ENCODE measurements at regions not wholly inside any gene's neighbourhood (a gene's known extent, or its start where the extent isn't known, plus 50 kb on each side); places are given as distances from the start of the nearest gene placed in this dataset.
A peak's percentile ranks its signal among the peaks of the same experiment; 100 is the strongest.

DNA sequence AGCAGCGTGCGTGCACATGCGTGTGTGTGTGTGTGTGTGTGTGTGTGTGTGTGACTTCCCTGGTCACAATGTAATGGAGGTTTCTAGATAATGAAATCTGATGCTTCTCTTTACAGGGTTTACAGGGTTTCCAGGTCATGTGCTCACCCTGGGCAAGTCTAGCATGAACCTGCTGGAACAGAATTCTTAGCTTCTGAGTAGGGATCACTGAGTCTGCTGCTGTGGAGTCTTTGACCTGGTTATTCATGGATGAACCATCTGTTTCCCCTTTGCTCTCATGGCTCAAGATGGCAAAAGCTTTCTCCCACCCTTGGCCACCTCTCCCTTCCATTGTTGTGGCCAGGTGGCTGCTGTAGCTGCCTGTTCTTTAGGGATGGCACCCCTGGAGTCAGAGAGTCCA lies 111.6 kb upstream of the SHB start:
- H3K36me3 ChIP-seq (ENCODE audit: insufficient read depth, low read length): no peaks in the 10 kb centered on the region

DNA sequence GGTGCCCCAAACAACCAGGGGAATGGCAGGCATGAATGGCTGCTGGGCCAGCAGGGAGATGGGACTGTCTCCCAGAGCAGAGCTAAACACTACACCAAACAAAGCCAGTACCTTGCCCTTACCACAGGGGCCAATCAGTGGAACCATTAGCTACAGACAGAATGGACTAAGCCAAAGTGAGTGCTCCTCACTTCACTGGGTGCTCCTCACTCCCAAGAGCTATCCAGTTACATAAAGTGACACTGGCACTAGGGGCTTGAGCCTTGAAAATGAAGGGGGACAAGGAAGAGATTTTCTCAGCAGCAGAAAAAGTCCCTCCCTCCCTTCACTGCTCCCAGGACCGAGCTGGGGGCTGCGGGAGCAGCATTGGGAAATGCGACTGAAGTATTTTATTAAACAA lies 110.9 kb upstream of the SHB start:
- H3K36me3 ChIP-seq (ENCODE audit: insufficient read depth, low read length): no peaks in the 10 kb centered on the region
- no peaks in the 10 kb centered on the region for H4K20me1 ChIP-seq (ENCODE audit: insufficient read depth, low read length, poor library complexity, severe bottlenecking)
- H3K4me3 ChIP-seq (ENCODE audit: low read length, poor library complexity, severe bottlenecking): no peak overlapping the region
- no peak overlapping the region for H3K9ac ChIP-seq (ENCODE audit: low read depth, low read length, poor library complexity, severe bottlenecking)
- no peaks in the 10 kb centered on the region for H3K9me2 ChIP-seq (replicated peaks; ENCODE audit: low read depth, low read length)
- H3K4me2 ChIP-seq (ENCODE audit: low read depth, low read length, poor library complexity, severe bottlenecking): no peak overlapping the region
- peaks cover 48% of the 10 kb centered on the region for H3K4me1 ChIP-seq (ENCODE audit: insufficient read depth, low read length, poor library complexity, severe bottlenecking)
- no peaks in the 10 kb centered on the region for H3K9me3 ChIP-seq (ENCODE audit: insufficient read depth, low read depth, low read length)
- no peaks in the 10 kb centered on the region for H3K27me3 ChIP-seq (ENCODE audit: insufficient read depth, low read length, poor library complexity, severe bottlenecking)
- TF ChIP-seq EZH2phosphoT487 (IDR thresholded peaks at IDR 0.05; ENCODE audit: borderline replicate concordance): no peak
- TF ChIP-seq, protein P1, sequence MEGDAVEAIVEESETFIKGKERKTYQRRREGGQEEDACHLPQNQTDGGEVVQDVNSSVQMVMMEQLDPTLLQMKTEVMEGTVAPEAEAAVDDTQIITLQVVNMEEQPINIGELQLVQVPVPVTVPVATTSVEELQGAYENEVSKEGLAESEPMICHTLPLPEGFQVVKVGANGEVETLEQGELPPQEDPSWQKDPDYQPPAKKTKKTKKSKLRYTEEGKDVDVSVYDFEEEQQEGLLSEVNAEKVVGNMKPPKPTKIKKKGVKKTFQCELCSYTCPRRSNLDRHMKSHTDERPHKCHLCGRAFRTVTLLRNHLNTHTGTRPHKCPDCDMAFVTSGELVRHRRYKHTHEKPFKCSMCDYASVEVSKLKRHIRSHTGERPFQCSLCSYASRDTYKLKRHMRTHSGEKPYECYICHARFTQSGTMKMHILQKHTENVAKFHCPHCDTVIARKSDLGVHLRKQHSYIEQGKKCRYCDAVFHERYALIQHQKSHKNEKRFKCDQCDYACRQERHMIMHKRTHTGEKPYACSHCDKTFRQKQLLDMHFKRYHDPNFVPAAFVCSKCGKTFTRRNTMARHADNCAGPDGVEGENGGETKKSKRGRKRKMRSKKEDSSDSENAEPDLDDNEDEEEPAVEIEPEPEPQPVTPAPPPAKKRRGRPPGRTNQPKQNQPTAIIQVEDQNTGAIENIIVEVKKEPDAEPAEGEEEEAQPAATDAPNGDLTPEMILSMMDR (conservative IDR thresholded peaks at IDR 0.05; ENCODE audit: low read length): no peak
- no peaks in the 10 kb centered on the region for H3K79me2 ChIP-seq (ENCODE audit: insufficient read depth, low read length)
- H2AFZ ChIP-seq (ENCODE audit: low read length): no peak overlapping the region
- peaks cover 6% of the 10 kb centered on the region; the same call in 1 of the 2 replicates for H3F3A ChIP-seq (ENCODE audit: low read depth)

More for the DNA sequence above, 111.6 kb upstream of the SHB start:
- no peak overlapping the region for H3K4me3 ChIP-seq (ENCODE audit: low read length, poor library complexity, severe bottlenecking)
- H3K9me3 ChIP-seq (ENCODE audit: insufficient read depth, low read depth, low read length): no peaks in the 10 kb centered on the region
- H3K9me2 ChIP-seq (replicated peaks; ENCODE audit: low read depth, low read length): no peaks in the 10 kb centered on the region
- H3K4me2 ChIP-seq (ENCODE audit: low read depth, low read length, poor library complexity, severe bottlenecking): no peak overlapping the region
- no peaks in the 10 kb centered on the region for H3K27me3 ChIP-seq (ENCODE audit: insufficient read depth, low read length, poor library complexity, severe bottlenecking)
- H4K20me1 ChIP-seq (ENCODE audit: insufficient read depth, low read length, poor library complexity, severe bottlenecking): no peaks in the 10 kb centered on the region
- H2AFZ ChIP-seq (ENCODE audit: low read length): no peak overlapping the region
- H3K9ac ChIP-seq (ENCODE audit: low read depth, low read length, poor library complexity, severe bottlenecking): no peak overlapping the region
- H3K4me1 ChIP-seq (ENCODE audit: insufficient read depth, low read length, poor library complexity, severe bottlenecking): peaks cover 48% of the 10 kb centered on the region
- H3K79me2 ChIP-seq (ENCODE audit: insufficient read depth, low read length): no peaks in the 10 kb centered on the region
- H3F3A ChIP-seq (ENCODE audit: low read depth): peaks cover 6% of the 10 kb centered on the region; the same call in 1 of the 2 replicates
- TF ChIP-seq, protein P1 (conservative IDR thresholded peaks at IDR 0.05; ENCODE audit: low read length): no peak
- no peak for TF ChIP-seq EZH2phosphoT487 (IDR thresholded peaks at IDR 0.05; ENCODE audit: borderline replicate concordance)

DNA sequence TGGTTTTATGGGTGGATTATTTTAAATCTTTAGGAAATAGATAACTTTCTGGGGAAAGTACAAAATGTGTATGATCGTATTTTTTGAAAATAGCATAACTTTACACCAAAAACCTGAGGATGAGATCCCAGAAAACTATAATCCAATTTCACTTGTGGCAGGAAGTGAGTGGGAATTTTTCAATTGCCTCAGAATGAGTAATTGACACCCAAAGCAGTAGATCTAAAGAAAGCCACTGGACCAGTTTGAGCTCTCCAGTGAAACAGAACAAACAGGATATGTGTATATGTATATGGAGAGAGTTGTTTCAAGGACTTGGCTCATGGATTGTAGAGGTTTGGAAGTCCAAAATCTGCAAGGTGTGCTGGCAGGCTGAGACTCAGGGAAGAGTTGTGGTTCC lies 109.2 kb upstream of the SHB start:
- no peaks in the 10 kb centered on the region for H3K27me3 ChIP-seq (ENCODE audit: insufficient read depth, low read length, poor library complexity, severe bottlenecking)
- H3K79me2 ChIP-seq (ENCODE audit: insufficient read depth, low read length): no peaks in the 10 kb centered on the region
- H3K9me3 ChIP-seq (ENCODE audit: insufficient read depth, low read depth, low read length): no peaks in the 10 kb centered on the region
- no peaks in the 10 kb centered on the region for H4K20me1 ChIP-seq (ENCODE audit: insufficient read depth, low read length, poor library complexity, severe bottlenecking)
- H3F3A ChIP-seq (ENCODE audit: low read depth): peaks cover 6% of the 10 kb centered on the region; the same call in 1 of the 2 replicates
- peaks cover 38% of the 10 kb centered on the region for H3K4me1 ChIP-seq (ENCODE audit: insufficient read depth, low read length, poor library complexity, severe bottlenecking)
- no peak for TF ChIP-seq EZH2phosphoT487 (IDR thresholded peaks at IDR 0.05; ENCODE audit: borderline replicate concordance)
- TF ChIP-seq, protein P1 (conservative IDR thresholded peaks at IDR 0.05; ENCODE audit: low read length): no peak
- H3K36me3 ChIP-seq (ENCODE audit: insufficient read depth, low read length): no peaks in the 10 kb centered on the region
- H3K9ac ChIP-seq (ENCODE audit: low read depth, low read length, poor library complexity, severe bottlenecking): no peak overlapping the region
- H3K4me3 ChIP-seq (ENCODE audit: low read length, poor library complexity, severe bottlenecking): no peak overlapping the region
- H3K4me2 ChIP-seq (ENCODE audit: low read depth, low read length, poor library complexity, severe bottlenecking): peak overlapping the region; percentile 48
- no peak overlapping the region for H2AFZ ChIP-seq (ENCODE audit: low read length)
- no peaks in the 10 kb centered on the region for H3K9me2 ChIP-seq (replicated peaks; ENCODE audit: low read depth, low read length)

Data from Loucy (cell line).